ENCODE measurements at regions not wholly inside any gene's neighbourhood (a gene's known extent, or its start where the extent isn't known, plus 50 kb on each side); places are given as distances from the start of the nearest gene placed in this dataset.

DNA sequence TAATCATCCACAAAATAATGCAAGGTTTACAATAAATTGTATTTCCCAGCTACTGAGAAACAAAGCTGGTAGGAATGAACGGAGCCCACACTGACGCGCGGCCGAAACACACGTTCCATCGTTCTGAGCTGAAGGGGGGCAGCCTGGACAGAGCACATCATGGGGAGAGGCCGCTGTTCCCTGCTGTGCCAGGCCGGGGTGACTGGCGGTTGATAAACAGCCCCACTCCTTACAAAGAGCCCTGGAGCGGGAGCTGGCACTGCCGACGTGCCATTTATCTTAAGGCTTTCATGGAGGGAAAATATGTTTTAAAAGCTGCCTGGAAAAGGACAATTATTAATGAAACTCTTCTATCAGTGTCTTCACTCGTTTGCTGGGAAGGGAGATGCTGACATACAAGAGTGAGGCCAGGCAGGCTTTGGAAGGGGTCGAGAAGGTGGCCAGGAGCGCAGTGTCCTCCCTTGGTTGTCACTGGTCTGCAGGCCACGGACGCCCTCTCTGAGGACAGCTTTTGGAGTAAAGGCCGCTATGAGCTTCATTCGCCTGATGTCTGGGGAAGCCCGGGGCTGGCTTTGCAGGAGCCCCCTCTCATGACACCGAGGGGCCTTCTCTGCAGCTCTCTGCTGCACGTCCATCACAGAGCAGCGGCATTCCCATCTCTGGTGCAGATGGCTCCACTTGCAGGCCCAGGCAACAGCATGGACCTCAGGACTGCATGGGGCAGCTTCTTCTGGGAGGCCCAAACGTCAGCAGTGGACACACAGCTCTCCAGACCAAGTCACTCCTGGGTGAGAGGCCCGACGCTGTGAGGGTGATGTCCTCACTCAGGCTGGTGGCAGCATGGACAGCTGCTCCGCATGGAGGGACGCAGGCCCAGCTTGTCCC, 355.3 kb upstream of the SFSWAP start:
- TF ChIP-seq MXI1 (IDR thresholded peaks at IDR 0.05; ENCODE audit: borderline replicate concordance, low read depth, low read length) (no peak), CTCF (conservative IDR thresholded peaks at IDR 0.05; ENCODE audit: low read depth, low read length) (no peak), SMC3 (IDR thresholded peaks at IDR 0.05; ENCODE audit: low read depth, low read length) (no peak), RCOR1 (IDR thresholded peaks at IDR 0.05; ENCODE audit: insufficient replicate concordance, low read length) (no peak), ELK1 (IDR thresholded peaks at IDR 0.05; ENCODE audit: borderline replicate concordance, low read depth, low read length) (no peak), BHLHE40 (IDR thresholded peaks at IDR 0.05; ENCODE audit: low read depth, low read length) (no peak), CHD1 (IDR thresholded peaks at IDR 0.05; ENCODE audit: low read depth, low read length) (no peak), RFX5 (IDR thresholded peaks at IDR 0.05; ENCODE audit: low read depth, low read length) (no peak), POLR2A (IDR thresholded peaks at IDR 0.05; ENCODE audit: low read depth, low read length) (no peak)
- Histone ChIP-seq H3K9me3 (ENCODE audit: control insufficient read depth, insufficient read depth, low read length) (peaks cover 34% of the 10 kb centered on the region), H3K79me1 (ENCODE audit: low read depth in 1 of 2, low read length in 2 of 2) (no peaks in the 10 kb centered on the region), H3K4me1 (ENCODE audit: control insufficient read depth, insufficient read depth, low read length) (no peaks in the 10 kb centered on the region), H4K5ac (ENCODE audit: low read depth, low read length) (no peak overlapping the region), H3K4ac (ENCODE audit: low read depth, low read length) (no peak overlapping the region), H3K9ac (ENCODE audit: low read depth, low read length) (no peak overlapping the region), H4K8ac (ENCODE audit: low read depth in 2 of 2, low read length in 2 of 2) (no peak overlapping the region), H3K27me3 (ENCODE audit: control insufficient read depth, insufficient read depth, low read length) (no peaks in the 10 kb centered on the region), H2BK120ac (ENCODE audit: low read depth, low read length) (no peak overlapping the region), H2BK15ac (ENCODE audit: low read depth, low read length) (no peak overlapping the region), H2BK5ac (ENCODE audit: low read depth, low read length, poor library complexity, severe bottlenecking) (no peak overlapping the region), H4K91ac (ENCODE audit: insufficient read depth, low read depth, low read length) (no peak overlapping the region), H3K14ac (replicated peaks; ENCODE audit: low read depth, low read length) (no peak overlapping the region), H3K56ac (ENCODE audit: extremely low read depth, insufficient read depth, low read length) (no peak overlapping the region), H3K4me3 (ENCODE audit: insufficient read depth, low read depth, low read length) (no peak overlapping the region), H2BK20ac (ENCODE audit: low read depth, low read length) (no peak overlapping the region), H3K36me3 (ENCODE audit: control insufficient read depth, insufficient read depth, low read length) (no peaks in the 10 kb centered on the region), H2AK5ac (ENCODE audit: low read depth, low read length) (no peak overlapping the region), H3K4me2 (ENCODE audit: low read depth, low read length) (no peak overlapping the region), H3K18ac (ENCODE audit: low read depth, low read length) (no peak overlapping the region), H3K23ac (ENCODE audit: low read depth, low read length) (no peak overlapping the region), H3K27ac (ENCODE audit: insufficient read depth, low read length) (no peak overlapping the region), H2AK9ac (replicated peaks; ENCODE audit: low read depth, low read length, poor library complexity) (no peak overlapping the region), H2AFZ (replicated peaks; ENCODE audit: low read length, poor library complexity) (no peak overlapping the region), H4K20me1 (ENCODE audit: insufficient read depth, low read length) (no peaks in the 10 kb centered on the region), H3K9me1 (ENCODE audit: insufficient read depth, low read length) (no peaks in the 10 kb centered on the region)
- no TSS peak for BruUV-seq (replicated peaks)
- dilution Hi-C loops (cut with HindIII; ENCODE audit: low sequenced_read_pairs, unreplicated experiment): no loop called here
- DNase-seq (no peak), ATAC-seq (ENCODE audit: low read depth) (no peak)
- ChIA-PET CTCF (interaction anchor here (0.6 kb wide), 1 partner anchor 146 kb away, joined by 4 read pairs; no protein-coding TSS in a partner anchor), POLR2A (ENCODE audit: unreplicated experiment) (no interaction called here)
- WGBS, 2 experiments (ENCODE audit: extremely low coverage in 2 of 2, insufficient read length in 1 of 2): 58% methylated on average over 15 of the region's 29 CpGs; no CpG with 5 or more reads in 1 of the 2 experiments
- in situ Hi-C loops (cut with MboI; ENCODE audit: low sequenced_read_pairs): no loop called here
- intact Hi-C loops (cut with micrococcal nuclease): no loop called here

Data from IMR-90 (cell line).